GM12864 (cell line): ENCODE measurements at regions not wholly inside any gene's neighbourhood (a gene's known extent, or its start where the extent isn't known, plus 50 kb on each side); places are given as distances from the start of the nearest gene placed in this dataset.

ENCODE experiments used
- DNase-seq: peaks from one replicate; pipeline ENCODE4 v3.0.0-alpha.2; 2011; ENCODE audit warnings: low read depth
- H3K4me3 ChIP-seq: 2 replicates; pipeline ENCODE4 v1.5.1; 2011; ENCODE audit warnings: mild to moderate bottlenecking, low read depth, low read length, control low read depth
- TF ChIP-seq, protein P1 (sequence below): IDR thresholded peaks from 2 replicates; pipeline ENCODE4 v1.5.1; 2011; ENCODE audit warnings: low read depth, mild to moderate bottlenecking, moderate library complexity, low read length, control low read depth, inconsistent platforms; ENCODE audit errors: missing control alignments

DNA sequence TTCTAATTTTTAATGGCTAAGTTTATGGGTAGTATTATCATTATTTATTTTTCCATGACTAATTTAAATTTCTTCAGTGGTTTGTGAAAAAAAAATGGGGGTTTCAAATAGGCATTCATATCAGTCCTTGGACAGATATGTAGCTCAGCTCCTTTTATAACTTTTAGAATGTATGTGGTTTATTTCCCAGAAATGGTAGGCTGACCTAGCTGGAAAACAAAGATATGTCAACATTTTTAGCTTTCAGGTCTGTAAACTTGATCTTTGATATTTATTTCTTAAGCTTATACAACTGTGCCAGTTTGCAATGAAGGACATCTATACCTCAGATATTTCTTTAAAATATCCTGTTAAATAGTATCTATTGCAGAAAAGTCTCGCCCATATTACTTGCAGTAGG is 1815.5 kb downstream of the SLITRK5 start:
- DNase-seq, result no peak
- H3K4me3 ChIP-seq, result no peak overlapping the region
- TF ChIP-seq, protein P1, sequence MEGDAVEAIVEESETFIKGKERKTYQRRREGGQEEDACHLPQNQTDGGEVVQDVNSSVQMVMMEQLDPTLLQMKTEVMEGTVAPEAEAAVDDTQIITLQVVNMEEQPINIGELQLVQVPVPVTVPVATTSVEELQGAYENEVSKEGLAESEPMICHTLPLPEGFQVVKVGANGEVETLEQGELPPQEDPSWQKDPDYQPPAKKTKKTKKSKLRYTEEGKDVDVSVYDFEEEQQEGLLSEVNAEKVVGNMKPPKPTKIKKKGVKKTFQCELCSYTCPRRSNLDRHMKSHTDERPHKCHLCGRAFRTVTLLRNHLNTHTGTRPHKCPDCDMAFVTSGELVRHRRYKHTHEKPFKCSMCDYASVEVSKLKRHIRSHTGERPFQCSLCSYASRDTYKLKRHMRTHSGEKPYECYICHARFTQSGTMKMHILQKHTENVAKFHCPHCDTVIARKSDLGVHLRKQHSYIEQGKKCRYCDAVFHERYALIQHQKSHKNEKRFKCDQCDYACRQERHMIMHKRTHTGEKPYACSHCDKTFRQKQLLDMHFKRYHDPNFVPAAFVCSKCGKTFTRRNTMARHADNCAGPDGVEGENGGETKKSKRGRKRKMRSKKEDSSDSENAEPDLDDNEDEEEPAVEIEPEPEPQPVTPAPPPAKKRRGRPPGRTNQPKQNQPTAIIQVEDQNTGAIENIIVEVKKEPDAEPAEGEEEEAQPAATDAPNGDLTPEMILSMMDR, result no peak

DNA sequence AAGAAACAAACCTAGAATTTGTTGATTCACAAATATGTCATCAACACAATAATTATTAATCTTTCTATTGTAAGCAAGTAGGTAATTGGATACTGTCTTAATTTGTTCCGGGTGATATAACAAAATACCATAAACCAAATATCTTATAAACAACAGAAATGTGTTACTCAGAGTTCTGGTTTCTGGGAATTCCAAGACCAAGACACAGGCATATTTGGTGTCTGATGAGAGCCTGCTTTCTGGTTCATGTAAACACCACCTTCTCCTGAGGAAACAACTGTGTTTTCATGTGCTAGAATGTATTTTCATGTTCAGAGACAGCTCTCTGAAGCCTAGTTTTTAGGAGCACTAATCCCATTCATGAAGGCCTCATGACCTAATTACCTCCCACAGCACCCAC is 1819.5 kb downstream of the SLITRK5 start:
- H3K4me3 ChIP-seq, result no peak overlapping the region
- TF ChIP-seq, protein P1, result no peak
- DNase-seq, result no peak

DNA sequence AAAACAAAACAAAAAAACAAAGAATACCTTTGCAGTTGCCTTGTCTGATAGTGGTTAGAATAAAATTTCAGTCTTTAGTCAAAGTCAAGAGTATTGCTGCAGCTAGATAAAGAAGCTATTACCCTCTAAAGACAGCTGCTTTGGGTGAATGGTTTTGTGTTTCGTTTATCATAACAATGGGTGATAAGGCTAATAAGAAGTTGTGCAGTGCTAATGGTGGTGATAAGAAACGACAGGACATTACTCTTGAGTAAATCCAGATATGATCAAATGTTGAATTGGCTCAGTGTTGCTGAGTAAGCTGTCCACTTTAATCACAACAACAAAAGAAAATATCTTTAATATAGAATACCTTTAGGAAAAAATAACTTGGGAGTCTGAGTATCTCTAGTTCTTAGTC is 1825.3 kb downstream of the SLITRK5 start:
- DNase-seq, result no peak
- TF ChIP-seq, protein P1, result no peak
- H3K4me3 ChIP-seq, result no peak overlapping the region

DNA sequence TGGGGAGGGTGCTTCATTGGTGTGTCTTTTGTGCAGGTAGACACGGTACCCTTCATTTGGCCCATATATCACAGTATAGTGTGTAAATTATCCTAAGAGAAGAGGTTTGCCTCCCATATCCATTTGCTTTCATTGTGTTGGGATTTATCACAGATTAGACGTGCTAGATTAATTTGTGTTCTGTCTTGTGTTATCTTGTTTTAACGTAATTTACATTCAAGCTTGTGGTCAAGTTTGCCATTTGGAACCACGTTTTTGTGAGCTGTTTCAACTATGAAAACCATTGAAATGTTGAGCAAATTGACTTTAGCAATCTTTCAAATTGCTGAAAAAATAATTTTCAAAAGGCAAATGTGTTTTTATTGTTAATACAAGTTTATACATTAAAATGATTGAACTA is 1826.5 kb downstream of the SLITRK5 start:
- TF ChIP-seq, protein P1, result no peak
- no peak for DNase-seq
- no peak overlapping the region for H3K4me3 ChIP-seq

DNA sequence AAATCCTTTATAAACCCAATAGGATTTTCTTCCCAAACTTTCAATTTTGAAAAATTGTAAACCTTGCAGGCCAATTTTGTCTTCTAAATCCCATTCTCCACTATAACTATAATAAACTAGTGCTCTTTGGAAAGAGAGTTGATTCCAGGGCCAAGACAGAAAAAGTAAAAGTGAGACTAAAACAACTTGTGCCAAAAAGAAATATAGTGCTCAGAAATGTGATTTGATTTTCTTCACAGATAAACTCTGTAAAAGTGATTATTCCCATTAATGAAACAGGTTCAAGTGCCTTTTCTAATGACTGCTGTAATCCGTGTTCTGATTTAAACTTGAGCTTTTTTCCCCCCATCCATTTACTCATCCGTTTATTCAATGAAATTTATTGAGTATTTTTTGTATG is 1831.1 kb downstream of the SLITRK5 start:
- H3K4me3 ChIP-seq, result no peak overlapping the region
- DNase-seq, result no peak
- TF ChIP-seq, protein P1, result no peak

DNA sequence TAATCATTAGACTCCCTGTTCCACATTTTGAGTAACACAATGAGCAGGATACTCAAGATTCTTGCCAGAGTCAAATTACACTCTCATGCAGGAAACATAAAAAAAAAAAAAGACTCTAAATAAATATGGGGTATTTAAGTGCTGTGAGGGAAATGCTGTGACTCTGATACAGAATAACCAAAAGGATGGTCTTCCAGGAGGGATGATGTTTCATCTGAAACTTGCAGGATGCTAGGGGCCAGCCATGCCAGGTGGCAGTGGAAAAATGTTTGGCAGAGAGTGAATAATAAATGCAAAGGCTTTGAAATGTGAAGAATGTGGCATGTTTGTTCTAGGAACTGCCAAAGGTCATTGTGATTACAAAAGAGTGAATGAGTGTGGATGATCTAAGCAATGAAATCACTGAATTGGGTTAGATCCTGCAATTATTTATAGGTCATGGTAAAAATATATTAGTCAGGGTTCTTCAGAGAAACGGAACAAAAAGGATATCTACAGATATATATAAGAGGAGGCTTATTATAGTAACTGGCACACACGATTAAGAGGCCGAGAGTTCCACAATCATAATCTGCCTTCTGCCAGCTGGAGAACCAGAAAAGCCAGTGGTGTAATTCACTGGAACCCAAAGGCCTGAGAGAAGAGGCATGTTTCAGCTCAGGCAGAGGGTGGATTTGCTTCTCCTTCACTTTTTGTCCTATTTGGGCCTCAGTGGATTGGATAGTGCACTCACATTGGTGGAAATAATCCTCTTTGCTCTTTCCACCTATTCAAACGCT is 1832.8 kb upstream of the MIR17HG start:
- H3K4me3 ChIP-seq, result no peak overlapping the region
- TF ChIP-seq, protein P1, result no peak
- DNase-seq, result no peak

DNA sequence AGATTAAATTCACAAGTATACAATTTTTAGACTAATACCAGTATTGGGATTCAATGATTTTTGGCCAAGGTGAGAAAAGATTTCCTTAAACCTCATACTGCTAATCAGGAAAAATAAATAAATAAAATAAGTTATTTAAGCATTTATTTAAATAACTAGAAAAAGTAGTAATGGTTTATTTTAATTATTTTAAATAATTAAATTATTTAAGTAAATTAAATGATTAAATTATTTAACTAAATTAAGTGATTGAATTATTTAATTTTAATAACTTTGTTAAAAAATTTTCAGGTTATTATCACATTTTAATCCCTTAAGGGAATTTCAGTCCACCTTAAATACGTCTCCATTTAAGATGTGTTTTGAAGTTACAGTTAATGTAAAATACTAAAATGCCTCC is 1831.5 kb upstream of the MIR17HG start:
- H3K4me3 ChIP-seq, result no peak overlapping the region
- TF ChIP-seq, protein P1, result no peak
- no peak for DNase-seq
